Caco-2 (cell line): ENCODE measurements at regions not wholly inside any gene's neighbourhood (a gene's known extent, or its start where the extent isn't known, plus 50 kb on each side); places are given as distances from the start of the nearest gene placed in this dataset.

Source experiments
- BruUV-seq: library from RNA; stranded (reverse); fragments of 400-500 nt; replicated peaks from 2 replicates; lab custom pipeline; 2021; lab: Mats Ljungman, UMichigan
- CTCF ChIA-PET: fragments of 300-600 bp; sonication (Branson Sonifier 250); formaldehyde crosslinking; loops from one replicate; lab custom pipeline; 2022; ENCODE audit warnings: antibody characterized with exemption; lab: Charles Lee
- POLR2A ChIA-PET: fragments of 300-600 bp; sonication (Branson Sonifier 250); formaldehyde crosslinking; loops from one replicate; lab custom pipeline; 2022; ENCODE audit warnings: antibody characterized with exemption; lab: Charles Lee
- DNase-seq, 2 experiments: peaks; one replicate each; pipeline versions ENCODE4 v3.0.0 to v3.0.0-alpha.2; 2020 to 2022
- H3K27me3 ChIP-seq: replicated peaks from 2 replicates; pipeline ENCODE4 v1.6.0; 2011; ENCODE audit warnings: low read length; ENCODE audit not compliant: control insufficient read depth, insufficient read depth
- H3K36me3 ChIP-seq: 2 replicates; pipeline ENCODE4 v1.5.1; 2011; ENCODE audit warnings: low read length; ENCODE audit not compliant: control insufficient read depth, insufficient read depth
- H3K4me1 ChIP-seq: fragments of 250-450 bp; sonication (Bioruptor Pico); 2 replicates; pipeline ENCODE4 v1.5.1; 2020; ENCODE audit warnings: mild to moderate bottlenecking
- H3K4me3 ChIP-seq: 2 replicates; pipeline ENCODE4 v1.5.1; 2011; ENCODE audit warnings: low read depth, mild to moderate bottlenecking, control low read depth, low read length
- H3K9me3 ChIP-seq: fragments of 250-450 bp; sonication (Bioruptor Pico); 2 replicates; pipeline ENCODE4 v1.5.1; 2020; ENCODE audit warnings: mild to moderate bottlenecking, moderate library complexity
- H3K27ac Mint-ChIP-seq: one replicate; pipeline ENCODE4 v1.8.0; 2022; ENCODE audit warnings: mixed read lengths; ENCODE audit not compliant: unreplicated experiment
- H3K27me3 Mint-ChIP-seq: one replicate; pipeline ENCODE4 v1.8.0; 2022; ENCODE audit warnings: mixed read lengths; ENCODE audit not compliant: insufficient read depth, unreplicated experiment
- H3K36me3 Mint-ChIP-seq: one replicate; pipeline ENCODE4 v1.8.0; 2022; ENCODE audit warnings: mild to moderate bottlenecking, mixed read lengths; ENCODE audit not compliant: insufficient read depth, unreplicated experiment
- H3K4me1 Mint-ChIP-seq: one replicate; pipeline ENCODE4 v1.8.0; 2022; ENCODE audit warnings: low read depth, mixed read lengths; ENCODE audit not compliant: unreplicated experiment
- H3K4me3 Mint-ChIP-seq: one replicate; pipeline ENCODE4 v1.8.0; 2022; ENCODE audit warnings: mild to moderate bottlenecking, moderate library complexity, mixed read lengths; ENCODE audit not compliant: unreplicated experiment
- H3K9me3 Mint-ChIP-seq: one replicate; pipeline ENCODE4 v1.8.0; 2022; ENCODE audit warnings: mixed read lengths; ENCODE audit not compliant: unreplicated experiment
- CTCF ChIP-seq, 2 experiments: fragments of 200-600 bp in 1 of 2; IDR thresholded peaks; 1 replicate in 1 of 2; 2 replicates in 1 of 2; pipeline versions ENCODE4 v1.5.1 to v1.8.0; 2011 to 2022; ENCODE audit warnings: antibody characterized with exemption in 1 of 2, control low read depth in 1 of 2, inconsistent platforms in 1 of 2, low read depth in 1 of 2, low read length in 1 of 2, mild to moderate bottlenecking in 1 of 2, moderate library complexity in 1 of 2; ENCODE audit not compliant: insufficient read depth in 1 of 2, severe bottlenecking in 1 of 2, unreplicated experiment in 1 of 2
- intact Hi-C: fragments of 100-400 bp; cut with micrococcal nuclease; formaldehyde crosslinking; loops from one replicate; pipeline ENCODE4 v1.10.0; 2022; ENCODE audit not compliant: unreplicated experiment

GRCh38 chr13:30113551-30113950, 193.8 kb downstream of the KATNAL1 start:
- H3K4me1 ChIP-seq: peaks cover 39% of the 10 kb centered on the region
- ChIA-PET CTCF (interaction anchor here (0.6 to 5.0 kb wide), 18 partner anchors 12 to 605 kb away, joined by 3 to 45 read pairs (median 6); partner anchors contain the start of gene UBL3), POLR2A (interaction anchor here (0.6 kb wide), 1 partner anchor 93 kb away, joined by 4 read pairs; no protein-coding TSS in a partner anchor)
- TF ChIP-seq CTCF (IDR thresholded peaks at IDR 0.05; ENCODE audit: insufficient read depth in 1 of 2, low read depth in 1 of 2, low read length in 1 of 2, severe bottlenecking in 1 of 2, unreplicated experiment in 1 of 2): no peak
- H3K4me3 Mint-ChIP-seq: peak overlapping the region; percentile 95
- no peaks in the 10 kb centered on the region for H3K9me3 ChIP-seq
- H3K4me1 Mint-ChIP-seq: peaks cover 39% of the 10 kb centered on the region
- H3K4me3 ChIP-seq: peak overlapping the region; percentile 64
- H3K9me3 Mint-ChIP-seq: no peaks in the 10 kb centered on the region
- peak overlapping the region; percentile 96 for H3K27ac Mint-ChIP-seq
- no peaks in the 10 kb centered on the region for H3K36me3 ChIP-seq
- H3K27me3 ChIP-seq: no peaks in the 10 kb centered on the region
- no TSS peak for BruUV-seq
- no peak for DNase-seq
- no peaks in the 10 kb centered on the region for H3K36me3 Mint-ChIP-seq
- no peaks in the 10 kb centered on the region for H3K27me3 Mint-ChIP-seq
- intact Hi-C loops: loop anchor here (1.0 to 10.0 kb wide), 6 partner anchors 41 to 519 kb away; partner anchors contain the start of gene SLC7A1

- intact Hi-C loops: loop anchor here (1.0 to 10.0 kb wide), 6 partner anchors 41 to 518 kb away; partner anchors contain the start of gene SLC7A1
- Mint-ChIP-seq H3K36me3 (no peaks in the 10 kb centered on the region), H3K4me1 (peaks cover 44% of the 10 kb centered on the region), H3K4me3 (peak overlapping the region; percentile 95), H3K27me3 (no peaks in the 10 kb centered on the region), H3K9me3 (no peaks in the 10 kb centered on the region), H3K27ac (peak overlapping the region; percentile 96)
- peak; percentile 83 to 89 for DNase-seq
- CTCF ChIA-PET: interaction anchor here (0.5 to 5.0 kb wide), 24 partner anchors 13 to 753 kb away, joined by 3 to 45 read pairs (median 3); partner anchors contain the start of gene UBL3
- Histone ChIP-seq H3K9me3 (no peaks in the 10 kb centered on the region), H3K4me3 (no peak overlapping the region), H3K27me3 (no peaks in the 10 kb centered on the region), H3K4me1 (peaks cover 44% of the 10 kb centered on the region), H3K36me3 (no peaks in the 10 kb centered on the region)
- POLR2A ChIA-PET: interaction anchor here (0.5 to 1.0 kb wide), 5 partner anchors 76 to 594 kb away, joined by 3 to 7 read pairs (median 5); partner anchors contain the start of gene UBL3
- no TSS peak for BruUV-seq
- peak; percentile 99 for TF ChIP-seq CTCF (IDR thresholded peaks at IDR 0.05; ENCODE audit: insufficient read depth in 1 of 2, low read depth in 1 of 2, low read length in 1 of 2, severe bottlenecking in 1 of 2, unreplicated experiment in 1 of 2)
These were observed 194.5 kb downstream of the KATNAL1 start for GRCh38 chr13:30112602-30113435.

GRCh38 chr13:30111810-30112209, 195.5 kb downstream of the KATNAL1 start:
- no TSS peak for BruUV-seq
- H3K27me3 Mint-ChIP-seq: no peaks in the 10 kb centered on the region
- no peak overlapping the region for H3K4me3 ChIP-seq
- no peaks in the 10 kb centered on the region for H3K36me3 Mint-ChIP-seq
- H3K4me1 ChIP-seq: peaks cover 44% of the 10 kb centered on the region
- H3K4me1 Mint-ChIP-seq: peaks cover 44% of the 10 kb centered on the region
- no peak overlapping the region for H3K27ac Mint-ChIP-seq
- no peaks in the 10 kb centered on the region for H3K36me3 ChIP-seq
- no peaks in the 10 kb centered on the region for H3K9me3 Mint-ChIP-seq
- no peaks in the 10 kb centered on the region for H3K9me3 ChIP-seq
- TF ChIP-seq CTCF (IDR thresholded peaks at IDR 0.05; ENCODE audit: insufficient read depth in 1 of 2, low read depth in 1 of 2, low read length in 1 of 2, severe bottlenecking in 1 of 2, unreplicated experiment in 1 of 2): peak; percentile 37 to 46
- H3K4me3 Mint-ChIP-seq: peak overlapping the region; percentile 27
- intact Hi-C loops: loop anchor here (10.0 kb wide), 2 partner anchors 87 to 517 kb away; partner anchors contain the start of gene SLC7A1
- no peaks in the 10 kb centered on the region for H3K27me3 ChIP-seq
- ChIA-PET POLR2A (no interaction called here), CTCF (interaction anchor here (0.9 to 5.0 kb wide), 8 partner anchors 14 to 341 kb away, joined by 3 to 45 read pairs (median 12); no protein-coding TSS in a partner anchor)
- DNase-seq: peak in 1 of 2 experiments; percentile 33
